HepG2 (cell line): ENCODE measurements at regions not wholly inside any gene's neighbourhood (a gene's known extent, or its start where the extent isn't known, plus 50 kb on each side); places are given as distances from the start of the nearest gene placed in this dataset.

ENCODE experiments used
- ATAC-seq: fragments of 200-7000 bp; cut with Tn5 transposase; 3 replicates; pipeline ENCODE4 v1.9.1; 2020; ENCODE audit warnings: mild to moderate bottlenecking, moderate library complexity
- BruUV-seq: library from RNA; stranded (reverse); fragments of 400-500 nt; replicated peaks from 2 replicates; lab custom pipeline; 2021; lab: Mats Ljungman, UMichigan
- CTCF ChIA-PET: fragments of 300-600 bp; formaldehyde crosslinking; extraction: SDS; loops from one replicate; lab custom pipeline; 2021; ENCODE audit warnings: low total read pairs, inconsistent platforms, low intra/inter-chr PET ratio; lab: Yijun Ruan, JAX
- POLR2A ChIA-PET: fragments of 350-600 bp; sonication (Branson Sonifier 250); formaldehyde crosslinking; loops from one replicate; lab custom pipeline; 2020; ENCODE audit warnings: antibody characterized with exemption, inconsistent platforms; lab: Yijun Ruan, JAX
- DNase-seq: peaks from one replicate; pipeline ENCODE4 v3.0.0-alpha.2; 2015; ENCODE audit warnings: low spot score
- FAIRE-seq: peaks from 3 replicates; lab custom pipeline; 2011; peaks lifted over from hg19 to GRCh38; lab: Jason Lieb, UNC
- H2AFZ ChIP-seq: one replicate; pipeline ENCODE4 v1.6.1; 2011; ENCODE audit warnings: low read length, inconsistent platforms
- H3K27ac ChIP-seq: fragments of 300-600 bp; 3 replicates; pipeline ENCODE4 v1.8.0; 2011; ENCODE audit warnings: mixed run types, mild to moderate bottlenecking, mixed read lengths, low read length, inconsistent platforms; ENCODE audit not compliant: insufficient read depth; ENCODE audit errors: extremely low read length
- H3K27me3 ChIP-seq, 2 experiments: fragments of 200-600 bp in 1 of 2; 2 replicates in 1 of 2; 3 replicates in 1 of 2; pipeline versions ENCODE4 v1.6.0 to v1.8.0; 2011; ENCODE audit warnings: low read length in 2 of 2, mild to moderate bottlenecking in 2 of 2, moderate library complexity in 2 of 2, inconsistent platforms in 1 of 2; ENCODE audit not compliant: insufficient read depth in 2 of 2, control insufficient read depth in 1 of 2
- H3K36me3 ChIP-seq, 2 experiments: fragments of 200-600 bp in 1 of 2; replicated peaks in 1 of 2; 2 replicates in 1 of 2; 3 replicates in 1 of 2; pipeline versions ENCODE4 v1.5.1 to v1.8.0; 2011; ENCODE audit warnings: low read length in 2 of 2, inconsistent platforms in 1 of 2; ENCODE audit not compliant: insufficient read depth in 2 of 2, control insufficient read depth in 1 of 2
- H3K4me1 ChIP-seq: 2 replicates; pipeline ENCODE4 v1.5.1; 2012; ENCODE audit warnings: low read length, inconsistent platforms; ENCODE audit not compliant: insufficient read depth
- H3K4me2 ChIP-seq: 2 replicates; pipeline ENCODE4 v1.6.0; 2011; ENCODE audit warnings: low read depth, low read length, inconsistent platforms
- H3K4me3 ChIP-seq, 3 experiments: fragments of 200-600 bp in 1 of 3; sonication (generic), shearing (Covaris generic) in 1 of 3; replicated peaks in 1 of 3; 2 replicates each; pipeline ENCODE4 v1.5.1; 2011 to 2016; ENCODE audit warnings: low read length in 3 of 3, inconsistent platforms in 2 of 3, low read depth in 2 of 3, mild to moderate bottlenecking in 2 of 3, control low read depth in 1 of 3, mixed read lengths in 1 of 3; ENCODE audit not compliant: insufficient read depth in 1 of 3
- H3K79me2 ChIP-seq: one replicate; pipeline ENCODE4 v1.6.1; 2011; ENCODE audit warnings: low read length, inconsistent platforms; ENCODE audit not compliant: insufficient read depth
- H3K9ac ChIP-seq: 2 replicates; pipeline ENCODE4 v1.6.0; 2011; ENCODE audit warnings: mild to moderate bottlenecking, low read depth, low read length, inconsistent platforms; ENCODE audit not compliant: insufficient read depth
- H3K9me3 ChIP-seq: 2 replicates; pipeline ENCODE4 v1.5.1; 2012; ENCODE audit warnings: mild to moderate bottlenecking, low read length
- H4K20me1 ChIP-seq: 2 replicates; pipeline ENCODE4 v1.6.0; 2011; ENCODE audit warnings: inconsistent platforms, mild to moderate bottlenecking, low read length, moderate library complexity; ENCODE audit not compliant: insufficient read depth
- AGO2 ChIP-seq: fragments of 200-400 bp; formaldehyde crosslinking; optimal IDR thresholded peaks from 2 replicates; pipeline ENCODE3; 2017; ENCODE audit warnings: mild to moderate bottlenecking, low read depth, low read length, moderate library complexity
- CBX2 ChIP-seq, 2 experiments: fragments of 200-600 bp in 1 of 2; sonication (generic); formaldehyde crosslinking in 1 of 2; IDR thresholded peaks; 2 replicates each; pipeline versions ENCODE4 v1.7.0 to v1.8.1; 2018 to 2022; ENCODE audit warnings: low read depth in 2 of 2, low read length in 1 of 2, mild to moderate bottlenecking in 1 of 2, missing genetic modification reagents in 1 of 2
- GABPB1 ChIP-seq: IDR thresholded peaks from 2 replicates; pipeline ENCODE4 v1.6.1; 2016; ENCODE audit warnings: mild to moderate bottlenecking, missing genetic modification reagents, moderate library complexity, missing compliant biosample characterization
- HNRNPUL1 ChIP-seq: fragments of 200-400 bp; formaldehyde crosslinking; IDR thresholded peaks from 2 replicates; pipeline ENCODE4 v1.6.1; 2017; ENCODE audit warnings: low read depth, mild to moderate bottlenecking, low read length, moderate library complexity
- KLF6 ChIP-seq: IDR thresholded peaks from 2 replicates; pipeline ENCODE4 v1.8.0; 2016; ENCODE audit warnings: missing biosample characterization, missing genetic modification reagents
- MTF1 ChIP-seq: sonication (generic); formaldehyde crosslinking; IDR thresholded peaks from 2 replicates; pipeline ENCODE4 v1.5.0; 2020; ENCODE audit warnings: missing genetic modification reagents
- MYC ChIP-seq: sonication (generic); formaldehyde crosslinking; IDR thresholded peaks from 2 replicates; pipeline ENCODE4 v1.9.0; 2021; ENCODE audit warnings: missing genetic modification reagents, borderline replicate concordance
- NFIB ChIP-seq: sonication (generic); formaldehyde crosslinking; IDR thresholded peaks from 2 replicates; pipeline ENCODE4 v1.9.0; 2021; ENCODE audit warnings: missing genetic modification reagents, mild to moderate bottlenecking, borderline replicate concordance
- ONECUT2 ChIP-seq: sonication (generic); formaldehyde crosslinking; IDR thresholded peaks from 2 replicates; pipeline ENCODE4 v1.4.0; 2020; ENCODE audit warnings: missing genetic modification reagents
- PHF8 ChIP-seq: sonication (generic); formaldehyde crosslinking; IDR thresholded peaks from 2 replicates; pipeline ENCODE4 v1.5.0; 2020; ENCODE audit warnings: missing genetic modification reagents
- PPARG ChIP-seq: conservative IDR thresholded peaks from 2 replicates; pipeline ENCODE4 v1.6.1; 2016; ENCODE audit warnings: missing biosample characterization, missing genetic modification reagents
- SOX6 ChIP-seq, 2 experiments: fragments of 450-650 bp in 1 of 2; sonication (generic) in 1 of 2; formaldehyde crosslinking in 1 of 2; IDR thresholded peaks; 2 replicates each; pipeline versions ENCODE4 v1.4.0 to v1.6.1; 2017 to 2020; ENCODE audit warnings: antibody characterized with exemption in 1 of 2, mild to moderate bottlenecking in 1 of 2, missing genetic modification reagents in 1 of 2
- YY1 ChIP-seq: IDR thresholded peaks from 2 replicates; pipeline ENCODE4 v1.6.1; 2011; ENCODE audit warnings: low read length, low read depth, moderate library complexity, mild to moderate bottlenecking; ENCODE audit not compliant: insufficient read depth, insufficient replicate concordance
- ZBTB33 ChIP-seq: sonication (generic); formaldehyde crosslinking; IDR thresholded peaks from 2 replicates; pipeline ENCODE4 v1.4.0; 2020; ENCODE audit warnings: missing genetic modification reagents
- ZNF501 ChIP-seq: sonication (generic); formaldehyde crosslinking; IDR thresholded peaks from 2 replicates; pipeline ENCODE4 v1.5.1; 2020; ENCODE audit warnings: mild to moderate bottlenecking, moderate library complexity, missing genetic modification reagents
- ZNF572 ChIP-seq: sonication (generic); formaldehyde crosslinking; IDR thresholded peaks from 2 replicates; pipeline ENCODE4 v1.5.1; 2020; ENCODE audit warnings: mild to moderate bottlenecking, missing genetic modification reagents
- ZNF724P ChIP-seq: sonication (generic); formaldehyde crosslinking; IDR thresholded peaks from 2 replicates; pipeline ENCODE4 v1.8.0; 2022; ENCODE audit warnings: missing genetic modification reagents, borderline replicate concordance
- WGBS: methylation state at CpG from one replicate; pipeline ENCODE4 v1.1.6; 2017; ENCODE audit warnings: low lambda C conversion rate; 5-methylcytosine and 5-hydroxymethylcytosine counted together
- in situ Hi-C: cut with HindIII; loops from 2 replicates; pipeline ENCODE4 v1.10.0; 2017; ENCODE audit warnings: low pct_unique_long_range_greater_than_20kb; ENCODE audit not compliant: extremely low pct_ligation_motif_present
- intact Hi-C: fragments of 100-400 bp; cut with micrococcal nuclease; formaldehyde crosslinking; loops from one replicate; pipeline ENCODE4 v1.10.0; 2022; ENCODE audit not compliant: unreplicated experiment
- TF ChIP-seq, protein P1 (sequence below): sonication (generic); formaldehyde crosslinking; IDR thresholded peaks from 2 replicates; pipeline ENCODE4 v1.9.0; 2022; ENCODE audit warnings: missing genetic modification reagents, mild to moderate bottlenecking, borderline replicate concordance

DNA sequence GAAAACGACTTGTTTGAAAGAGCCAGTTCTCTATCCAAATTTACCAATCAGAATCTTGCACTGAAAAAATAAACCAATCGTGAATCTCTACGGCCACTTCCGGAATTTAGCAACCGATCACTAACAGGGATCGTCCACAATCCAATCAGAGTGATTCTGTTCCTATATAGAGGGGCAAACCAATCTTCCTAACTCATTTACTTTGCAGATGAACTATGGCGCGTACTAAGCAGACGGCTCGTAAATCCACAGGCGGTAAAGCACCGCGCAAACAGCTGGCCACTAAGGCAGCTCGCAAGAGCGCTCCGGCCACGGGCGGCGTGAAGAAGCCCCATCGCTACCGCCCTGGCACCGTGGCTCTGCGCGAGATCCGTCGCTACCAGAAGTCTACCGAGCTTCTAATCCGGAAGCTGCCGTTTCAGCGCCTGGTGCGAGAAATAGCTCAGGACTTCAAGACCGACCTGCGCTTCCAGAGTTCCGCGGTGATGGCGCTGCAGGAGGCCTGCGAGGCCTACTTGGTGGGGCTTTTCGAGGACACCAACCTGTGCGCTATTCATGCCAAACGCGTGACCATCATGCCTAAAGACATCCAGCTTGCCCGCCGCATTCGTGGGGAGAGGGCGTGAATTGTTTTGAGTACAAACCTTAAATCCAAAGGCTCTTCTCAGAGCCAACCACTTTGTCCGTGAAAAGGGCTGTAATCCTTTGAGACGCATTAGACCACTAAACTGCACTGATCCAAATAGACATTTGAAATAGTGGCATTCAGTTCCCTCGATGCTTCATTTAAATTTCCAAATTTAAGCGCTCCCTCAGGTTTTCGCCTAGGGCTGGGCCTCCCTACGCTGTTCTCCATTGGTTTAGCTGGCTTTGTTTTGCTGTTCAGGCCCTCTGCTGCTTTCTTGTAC is 138.0 kb downstream of the HFE start:
- no peaks in the 10 kb centered on the region for H3K9me3 ChIP-seq
- FAIRE-seq (no peak), DNase-seq (no peak), ATAC-seq (no peak)
- peaks cover 30% of the 10 kb centered on the region for H3K4me1 ChIP-seq
- peak overlapping the region; percentile 82; the same call in 1 of the 2 replicates for H3K9ac ChIP-seq
- 96% methylated on average over 51 of the region's 51 CpGs for WGBS
- H2AFZ ChIP-seq: no peak overlapping the region
- no TSS peak for BruUV-seq
- H3K4me3 ChIP-seq: peak overlapping the region in 2 of 3 experiments; percentile 69 to 70; a peak in 4 of 6 replicates
- intact Hi-C loops (no loop called here), in situ Hi-C loops (no loop called here)
- no peaks in the 10 kb centered on the region for H4K20me1 ChIP-seq
- H3K36me3 ChIP-seq: no peaks in the 10 kb centered on the region; a peak in 1 of 5 replicates
- H3K27me3 ChIP-seq: no peaks in the 10 kb centered on the region; a peak in 1 of 5 replicates
- CTCF ChIA-PET: no interaction called here
- peak overlapping the region; percentile 80 for H3K4me2 ChIP-seq
- H3K79me2 ChIP-seq: peaks cover 5% of the 10 kb centered on the region
- POLR2A ChIA-PET: interaction anchor here (0.6 to 3.3 kb wide), 6 partner anchors 9 to 89 kb away, joined by 3 to 17 read pairs (median 5); a partner anchor contains a TSS
- H3K27ac ChIP-seq: peak overlapping the region; percentile 94
- TF ChIP-seq ZNF724P (CRISPR knock-in tag): peak; percentile 68; the same call in 1 of the 2 replicates
- TF ChIP-seq ZBTB33 (CRISPR knock-in tag): peak; percentile 60; the same call in 1 of the 2 replicates
- no peak for TF ChIP-seq KLF6 (CRISPR knock-in tag)
- no peak for TF ChIP-seq HNRNPUL1
- TF ChIP-seq, protein P1, sequence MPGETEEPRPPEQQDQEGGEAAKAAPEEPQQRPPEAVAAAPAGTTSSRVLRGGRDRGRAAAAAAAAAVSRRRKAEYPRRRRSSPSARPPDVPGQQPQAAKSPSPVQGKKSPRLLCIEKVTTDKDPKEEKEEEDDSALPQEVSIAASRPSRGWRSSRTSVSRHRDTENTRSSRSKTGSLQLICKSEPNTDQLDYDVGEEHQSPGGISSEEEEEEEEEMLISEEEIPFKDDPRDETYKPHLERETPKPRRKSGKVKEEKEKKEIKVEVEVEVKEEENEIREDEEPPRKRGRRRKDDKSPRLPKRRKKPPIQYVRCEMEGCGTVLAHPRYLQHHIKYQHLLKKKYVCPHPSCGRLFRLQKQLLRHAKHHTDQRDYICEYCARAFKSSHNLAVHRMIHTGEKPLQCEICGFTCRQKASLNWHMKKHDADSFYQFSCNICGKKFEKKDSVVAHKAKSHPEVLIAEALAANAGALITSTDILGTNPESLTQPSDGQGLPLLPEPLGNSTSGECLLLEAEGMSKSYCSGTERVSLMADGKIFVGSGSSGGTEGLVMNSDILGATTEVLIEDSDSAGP (CRISPR knock-in tag): peak; percentile 39; the same call in 1 of the 2 replicates
- no peak for TF ChIP-seq YY1
- no peak for TF ChIP-seq CBX2 (IDR thresholded peaks at IDR 0.05; ENCODE audit: low read depth, low read length)
- TF ChIP-seq CBX2 (CRISPR knock-in tag; IDR thresholded peaks at IDR 0.05; ENCODE audit: low read depth): no peak
- TF ChIP-seq MYC (CRISPR knock-in tag): no peak
- TF ChIP-seq AGO2: peak; percentile 65
- no peak for TF ChIP-seq NFIB (CRISPR knock-in tag)
- TF ChIP-seq ZNF572 (CRISPR knock-in tag): 0 out of 2 replicates have a peak, but pooled peaks have one; percentile 46
- TF ChIP-seq ONECUT2: no peak
- no peak for TF ChIP-seq MTF1 (CRISPR knock-in tag)
- no peak for TF ChIP-seq PPARG (CRISPR knock-in tag)
- 0 out of 2 replicates have a peak, but pooled peaks have one; percentile 14 for TF ChIP-seq PHF8
- no peak for TF ChIP-seq SOX6 (IDR thresholded peaks at IDR 0.05)
- no peak for TF ChIP-seq SOX6 (CRISPR knock-in tag; IDR thresholded peaks at IDR 0.05)
- TF ChIP-seq ZNF501: 0 out of 2 replicates have a peak, but pooled peaks have one; percentile 53
- no peak; the same call in 1 of the 2 replicates for TF ChIP-seq GABPB1 (CRISPR knock-in tag)
